ENCODE measurements at regions not wholly inside any gene's neighbourhood (a gene's known extent, or its start where the extent isn't known, plus 50 kb on each side); places are given as distances from the start of the nearest gene placed in this dataset.

DNA sequence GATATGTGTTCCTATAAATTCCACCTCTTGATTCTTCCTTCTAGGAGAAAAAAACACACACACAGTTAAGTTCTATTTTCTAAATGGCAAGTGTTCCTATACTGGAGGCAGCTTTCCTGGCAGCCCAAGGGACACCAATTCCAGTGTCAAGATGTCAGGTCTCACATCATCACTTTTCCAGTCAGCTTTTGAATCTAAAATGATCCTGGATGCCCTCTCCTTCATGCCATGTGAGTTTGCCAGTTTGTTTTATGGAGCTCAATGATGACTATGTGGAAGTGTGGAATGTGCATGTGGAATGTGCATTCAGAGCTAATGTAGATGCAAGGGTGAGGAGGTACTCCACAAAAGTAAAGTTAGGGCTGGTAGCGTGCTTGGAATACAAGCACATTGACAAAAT lies 269.3 kb upstream of the NMUR2 start:
- 86 to 100% methylated on average over 1 of the region's 1 CpG for WGBS, 2 donors
- no peak for DNase-seq
- H3K4me3 ChIP-seq: no peak overlapping the region
- H3K27ac ChIP-seq: no peak overlapping the region
- no peaks in the 10 kb centered on the region for H3K27me3 ChIP-seq
- TF ChIP-seq POLR2AphosphoS5 (IDR thresholded peaks at IDR 0.05): no peak
- TF ChIP-seq, protein P1, sequence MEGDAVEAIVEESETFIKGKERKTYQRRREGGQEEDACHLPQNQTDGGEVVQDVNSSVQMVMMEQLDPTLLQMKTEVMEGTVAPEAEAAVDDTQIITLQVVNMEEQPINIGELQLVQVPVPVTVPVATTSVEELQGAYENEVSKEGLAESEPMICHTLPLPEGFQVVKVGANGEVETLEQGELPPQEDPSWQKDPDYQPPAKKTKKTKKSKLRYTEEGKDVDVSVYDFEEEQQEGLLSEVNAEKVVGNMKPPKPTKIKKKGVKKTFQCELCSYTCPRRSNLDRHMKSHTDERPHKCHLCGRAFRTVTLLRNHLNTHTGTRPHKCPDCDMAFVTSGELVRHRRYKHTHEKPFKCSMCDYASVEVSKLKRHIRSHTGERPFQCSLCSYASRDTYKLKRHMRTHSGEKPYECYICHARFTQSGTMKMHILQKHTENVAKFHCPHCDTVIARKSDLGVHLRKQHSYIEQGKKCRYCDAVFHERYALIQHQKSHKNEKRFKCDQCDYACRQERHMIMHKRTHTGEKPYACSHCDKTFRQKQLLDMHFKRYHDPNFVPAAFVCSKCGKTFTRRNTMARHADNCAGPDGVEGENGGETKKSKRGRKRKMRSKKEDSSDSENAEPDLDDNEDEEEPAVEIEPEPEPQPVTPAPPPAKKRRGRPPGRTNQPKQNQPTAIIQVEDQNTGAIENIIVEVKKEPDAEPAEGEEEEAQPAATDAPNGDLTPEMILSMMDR (IDR thresholded peaks at IDR 0.05): no peak
- no peak for TF ChIP-seq POLR2A (IDR thresholded peaks at IDR 0.05)
- TF ChIP-seq EP300 (IDR thresholded peaks at IDR 0.05): no peak
- H3K4me1 ChIP-seq: no peaks in the 10 kb centered on the region
- no peaks in the 10 kb centered on the region for H3K9me3 ChIP-seq
- no peak for ATAC-seq (ENCODE audit: low FRiP score in 2 of 2)
- no peaks in the 10 kb centered on the region for H3K36me3 ChIP-seq

DNA sequence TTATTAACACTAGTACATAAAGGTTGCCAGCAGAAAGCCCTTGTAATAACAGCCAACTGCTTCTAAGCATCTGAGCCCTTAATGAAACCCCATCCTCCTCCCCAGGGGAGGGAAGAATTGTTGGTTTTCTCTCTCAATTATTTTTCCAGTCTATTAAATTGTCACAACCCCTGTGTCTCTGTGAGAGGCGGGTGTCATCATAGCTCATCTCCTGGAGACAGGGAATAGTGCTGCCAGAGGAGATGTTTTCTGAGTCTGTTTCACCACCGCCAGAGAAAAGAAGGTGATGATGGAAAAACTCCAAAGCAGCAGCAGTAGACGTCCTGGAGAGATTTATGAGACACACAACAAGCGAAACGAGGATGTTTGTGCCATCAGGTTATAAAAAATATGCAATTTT lies 271.1 kb upstream of the NMUR2 start:
- Histone ChIP-seq H3K27ac (no peak overlapping the region), H3K9me3 (no peaks in the 10 kb centered on the region), H3K27me3 (no peaks in the 10 kb centered on the region), H3K4me1 (no peaks in the 10 kb centered on the region), H3K36me3 (no peaks in the 10 kb centered on the region), H3K4me3 (no peak overlapping the region)
- TF ChIP-seq POLR2A (IDR thresholded peaks at IDR 0.05): no peak
- ATAC-seq (ENCODE audit: low FRiP score in 2 of 2): no peak
- 46 to 54% methylated on average over 5 of the region's 5 CpGs for WGBS, 2 donors
- DNase-seq: no peak

DNA sequence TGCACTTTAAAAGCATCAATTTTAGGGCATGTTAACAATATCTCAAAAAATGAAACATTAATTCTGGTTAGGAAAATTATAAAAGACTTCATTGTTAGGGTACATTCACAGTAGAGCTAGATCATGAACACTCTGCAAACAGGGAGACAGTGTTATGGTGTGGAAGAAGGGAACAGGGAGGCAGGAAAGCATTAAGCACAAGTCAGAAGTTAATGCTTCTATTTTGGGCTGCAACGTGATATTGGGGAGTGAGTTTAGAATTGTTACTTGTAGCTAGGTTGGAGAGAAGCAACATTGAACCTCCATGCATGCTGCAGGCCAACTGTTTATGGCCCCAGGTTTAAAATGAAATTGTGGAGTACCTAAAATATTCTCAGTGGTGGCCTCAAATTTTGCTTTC lies 278.1 kb upstream of the NMUR2 start:
- ATAC-seq (ENCODE audit: low FRiP score in 2 of 2): no peak
- Histone ChIP-seq H3K27me3 (no peaks in the 10 kb centered on the region), H3K4me3 (no peak overlapping the region), H3K27ac (no peak overlapping the region), H3K36me3 (no peaks in the 10 kb centered on the region), H3K9me3 (peaks cover 0 to 6% (median 0%) of the 10 kb centered on the region in 4 donors), H3K4me1 (no peaks in the 10 kb centered on the region)
- TF ChIP-seq POLR2A (IDR thresholded peaks at IDR 0.05) (no peak), POLR2AphosphoS5 (IDR thresholded peaks at IDR 0.05) (no peak), EP300 (IDR thresholded peaks at IDR 0.05) (no peak)
- TF ChIP-seq, protein P1 (IDR thresholded peaks at IDR 0.05): no peak
- WGBS, 2 donors: 63 to 79% methylated on average over 1 of the region's 1 CpG
- no peak for DNase-seq

DNA sequence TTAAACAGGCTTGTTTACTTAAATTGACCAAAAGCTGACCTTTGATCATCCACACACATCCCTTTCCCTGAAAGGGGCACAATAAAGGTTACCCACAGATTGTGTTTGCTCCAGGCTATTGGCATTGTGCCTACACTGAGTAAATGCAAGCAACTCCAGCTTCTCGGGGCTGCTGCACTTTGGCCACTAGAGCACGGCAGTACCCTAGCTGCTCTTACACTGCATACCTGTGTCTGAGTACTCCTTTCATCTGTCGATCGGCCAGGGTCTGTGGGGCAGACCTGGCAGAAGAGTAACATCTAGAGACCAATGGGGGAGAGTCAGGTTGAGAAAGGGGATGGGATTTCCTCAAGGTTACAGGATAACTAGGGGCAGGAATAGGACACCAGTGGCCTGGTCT lies 281.9 kb upstream of the NMUR2 start:
- TF ChIP-seq POLR2A (IDR thresholded peaks at IDR 0.05) (no peak), POLR2AphosphoS5 (IDR thresholded peaks at IDR 0.05) (no peak), EP300 (IDR thresholded peaks at IDR 0.05) (no peak)
- TF ChIP-seq, protein P1 (IDR thresholded peaks at IDR 0.05): no peak
- no peaks in the 10 kb centered on the region for H3K36me3 ChIP-seq
- H3K27ac ChIP-seq: no peak overlapping the region
- ATAC-seq (ENCODE audit: low FRiP score in 2 of 2) (no peak), DNase-seq (no peak)
- H3K4me1 ChIP-seq: no peaks in the 10 kb centered on the region
- peaks cover 0 to 6% (median 0%) of the 10 kb centered on the region in 4 donors for H3K9me3 ChIP-seq
- 93 to 94% methylated on average over 4 of the region's 4 CpGs for WGBS, 2 donors
- no peak overlapping the region for H3K4me3 ChIP-seq
- no peaks in the 10 kb centered on the region for H3K27me3 ChIP-seq

DNA sequence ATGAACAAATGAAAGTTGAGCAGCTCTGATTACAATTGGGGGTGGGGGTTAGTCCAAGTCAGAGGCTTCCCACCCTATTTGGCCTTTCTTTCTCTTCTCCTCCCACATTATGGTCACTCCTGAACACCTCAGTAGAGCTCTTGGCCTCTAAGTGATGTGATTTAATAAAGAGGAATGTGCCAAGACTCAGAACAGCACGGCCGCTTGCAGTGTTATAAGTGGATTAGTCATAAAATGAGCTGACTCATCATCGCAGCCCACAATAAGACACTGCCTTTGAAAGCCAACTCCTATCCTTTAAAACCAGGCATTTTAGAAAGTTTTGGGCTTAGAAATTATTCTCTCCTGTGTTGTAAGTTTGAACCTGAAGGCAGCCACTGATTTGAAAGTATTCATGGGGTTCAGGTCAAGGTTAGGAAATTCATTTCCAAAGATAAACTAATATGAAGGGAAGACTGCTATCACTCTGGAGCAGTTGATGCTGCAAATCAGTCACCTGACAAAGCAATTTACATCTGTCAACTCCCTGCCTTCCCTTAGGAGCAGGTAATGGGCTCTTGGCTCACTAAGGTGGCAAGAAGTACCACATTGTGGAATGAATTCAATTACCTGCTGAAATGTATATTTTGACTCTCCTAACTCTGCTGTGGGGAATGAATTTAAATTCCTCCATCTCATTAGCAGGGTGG lies 283.6 kb upstream of the NMUR2 start:
- DNase-seq: peak in 1 of 2 donors; percentile 33
- Histone ChIP-seq H3K4me1 (no peaks in the 10 kb centered on the region), H3K4me3 (no peak overlapping the region), H3K27ac (no peak overlapping the region), H3K27me3 (no peaks in the 10 kb centered on the region), H3K36me3 (no peaks in the 10 kb centered on the region), H3K9me3 (peaks cover 0 to 6% (median 0%) of the 10 kb centered on the region in 4 donors)
- no peak for TF ChIP-seq EP300 (IDR thresholded peaks at IDR 0.05)
- TF ChIP-seq POLR2A (IDR thresholded peaks at IDR 0.05): no peak
- TF ChIP-seq POLR2AphosphoS5 (IDR thresholded peaks at IDR 0.05): no peak
- TF ChIP-seq, protein P1 (IDR thresholded peaks at IDR 0.05): no peak
- peak; percentile 64 to 92 for ATAC-seq (ENCODE audit: low FRiP score in 2 of 2)
- 62 to 68% methylated on average over 3 of the region's 3 CpGs for WGBS, 2 donors

Data from upper lobe of left lung (tissue), 6 donors.